H1 (cell line): ENCODE measurements at regions not wholly inside any gene's neighbourhood (a gene's known extent, or its start where the extent isn't known, plus 50 kb on each side); places are given as distances from the start of the nearest gene placed in this dataset.
"Not testable (repeated sequence)": the region's sequence is repeated elsewhere in the genome, so short reads cannot be mapped to it uniquely, and the experiment has no call there.

Experiments
- CTCF ChIA-PET: fragments of 300-600 bp; sonication (Branson Sonifier 250); formaldehyde crosslinking; loops from one replicate; lab custom pipeline; 2021; ENCODE audit not compliant: partially characterized antibody; lab: Charles Lee
- POLR2A ChIA-PET: fragments of 300-600 bp; sonication (Branson Sonifier 250); formaldehyde crosslinking; loops from one replicate; lab custom pipeline; 2021; ENCODE audit warnings: inconsistent platforms; ENCODE audit not compliant: partially characterized antibody; lab: Charles Lee
- DNase-seq, 2 experiments: peaks; one replicate each; pipeline versions ENCODE4 v3.0.0 to v3.0.0-alpha.2; 2010 to 2022; ENCODE audit warnings: low spot score in 2 of 2, low read depth in 1 of 2, mixed read lengths in 1 of 2
- FAIRE-seq: peaks from 2 replicates; lab custom pipeline; 2011; peaks lifted over from hg19 to GRCh38; lab: Jason Lieb, UNC
- H2AFZ ChIP-seq: 2 replicates; pipeline ENCODE4 v1.8.1; 2012; ENCODE audit warnings: low read length, inconsistent platforms
- H2AK5ac ChIP-seq: 2 replicates; pipeline ENCODE4 v1.6.1; 2013; ENCODE audit warnings: low read depth, low read length
- H2BK120ac ChIP-seq: replicated peaks from 2 replicates; pipeline ENCODE3; 2013; ENCODE audit warnings: low read depth, low read length, inconsistent platforms
- H2BK12ac ChIP-seq: 2 replicates; pipeline ENCODE4 v1.6.1; 2013; ENCODE audit warnings: low read depth, low read length
- H2BK15ac ChIP-seq: 2 replicates; pipeline ENCODE4 v1.6.1; 2013; ENCODE audit warnings: low read length
- H2BK20ac ChIP-seq: 2 replicates; pipeline ENCODE4 v1.6.1; 2013; ENCODE audit warnings: low read length
- H2BK5ac ChIP-seq: 2 replicates; pipeline ENCODE4 v1.6.1; 2013; ENCODE audit warnings: low read depth, low read length
- H3K14ac ChIP-seq: 2 replicates; pipeline ENCODE4 v1.6.1; 2013; ENCODE audit warnings: inconsistent platforms; ENCODE audit not compliant: insufficient read length
- H3K18ac ChIP-seq: 2 replicates; pipeline ENCODE4 v1.6.1; 2013; ENCODE audit warnings: low read length; ENCODE audit errors: extremely low read depth
- H3K23ac ChIP-seq: 2 replicates; pipeline ENCODE4 v1.6.1; 2013; ENCODE audit warnings: inconsistent platforms; ENCODE audit not compliant: insufficient read length
- H3K23me2 ChIP-seq: 2 replicates; pipeline ENCODE4 v1.6.1; 2013; ENCODE audit warnings: low read depth, low read length
- H3K27ac ChIP-seq: 2 replicates; pipeline ENCODE4 v1.6.1; 2011; ENCODE audit warnings: low read depth, low read length, inconsistent platforms
- H3K27me3 ChIP-seq, 4 experiments: replicated peaks in 1 of 4; 1 replicate in 1 of 4; 2 replicates in 3 of 4; pipeline versions ENCODE4 v1.6.1 to v1.8.1; 2011 to 2013; ENCODE audit warnings: low read length in 3 of 4, mild to moderate bottlenecking in 3 of 4, inconsistent platforms in 2 of 4, mixed read lengths in 2 of 4, moderate library complexity in 1 of 4; ENCODE audit not compliant: control insufficient read depth in 3 of 4, insufficient read depth in 3 of 4; ENCODE audit errors: extremely low read depth in 1 of 4
- H3K36me3 ChIP-seq, 4 experiments: 2 replicates each; pipeline versions ENCODE4 v1.6.1 to v1.8.1; 2011 to 2013; ENCODE audit warnings: mild to moderate bottlenecking in 4 of 4, low read length in 3 of 4, moderate library complexity in 2 of 4, control low read depth in 1 of 4, inconsistent platforms in 1 of 4; ENCODE audit not compliant: insufficient read depth in 4 of 4, control insufficient read depth in 2 of 4
- H3K4ac ChIP-seq: replicated peaks from 2 replicates; pipeline ENCODE3; 2013; ENCODE audit warnings: low read length, low read depth, mixed read lengths, inconsistent platforms; ENCODE audit not compliant: insufficient read length
- H3K4me1 ChIP-seq, 4 experiments: replicated peaks in 1 of 4; 1 replicate in 1 of 4; 2 replicates in 3 of 4; pipeline versions ENCODE4 v1.6.1 to v1.8.1; 2011 to 2013; ENCODE audit warnings: low read length in 3 of 4, inconsistent platforms in 2 of 4, mixed read lengths in 1 of 4; ENCODE audit not compliant: insufficient read depth in 4 of 4, control insufficient read depth in 3 of 4
- H3K4me2 ChIP-seq, 2 experiments: 2 replicates each; pipeline versions ENCODE4 v1.6.1 to v1.8.1; 2011 to 2013; ENCODE audit warnings: low read depth in 2 of 2, low read length in 2 of 2, control low read depth in 1 of 2, inconsistent platforms in 1 of 2, mild to moderate bottlenecking in 1 of 2; ENCODE audit not compliant: insufficient read depth in 1 of 2
- H3K4me3 ChIP-seq, 4 experiments: fragments of 200-600, 300-600 bp in 1 of 4; sonication (generic), shearing (Covaris generic), sonication (Bioruptor Twin) in 1 of 4; 2 replicates each; pipeline versions ENCODE4 v1.5.1 to v1.8.1; 2011 to 2016; ENCODE audit warnings: low read length in 4 of 4, low read depth in 3 of 4, control low read depth in 2 of 4, inconsistent platforms in 2 of 4, mild to moderate bottlenecking in 2 of 4, mixed read lengths in 1 of 4, moderate library complexity in 1 of 4; ENCODE audit not compliant: insufficient read depth in 2 of 4; ENCODE audit errors: extremely low read depth in 1 of 4
- H3K56ac ChIP-seq: replicated peaks from 2 replicates; pipeline ENCODE3; 2013; ENCODE audit warnings: low read depth, mild to moderate bottlenecking, mixed read lengths, low read length, inconsistent platforms; ENCODE audit not compliant: insufficient read length
- H3K79me1 ChIP-seq: 2 replicates; pipeline ENCODE4 v1.6.1; 2013; ENCODE audit warnings: low read depth, low read length, control low read depth
- H3K79me2 ChIP-seq, 2 experiments: 2 replicates each; pipeline versions ENCODE4 v1.6.1 to v1.8.1; 2012 to 2013; ENCODE audit warnings: low read length in 2 of 2, mild to moderate bottlenecking in 2 of 2, inconsistent platforms in 1 of 2; ENCODE audit not compliant: insufficient read depth in 2 of 2, control insufficient read depth in 1 of 2
- H3K9ac ChIP-seq, 4 experiments: replicated peaks in 1 of 4; 1 replicate in 1 of 4; 2 replicates in 3 of 4; pipeline versions ENCODE4 v1.6.1 to v1.8.1; 2011 to 2013; ENCODE audit warnings: low read depth in 3 of 4, low read length in 3 of 4, control low read depth in 2 of 4, mild to moderate bottlenecking in 2 of 4, moderate library complexity in 2 of 4, inconsistent platforms in 1 of 4; ENCODE audit errors: extremely low read depth in 1 of 4
- H3K9me3 ChIP-seq, 2 experiments: 2 replicates each; pipeline versions ENCODE4 v1.6.1 to v1.8.1; 2012 to 2013; ENCODE audit warnings: mild to moderate bottlenecking in 2 of 2, moderate library complexity in 2 of 2, control low read depth in 1 of 2, inconsistent platforms in 1 of 2, low read depth in 1 of 2, low read length in 1 of 2, mixed read lengths in 1 of 2; ENCODE audit not compliant: insufficient read depth in 2 of 2
- H4K20me1 ChIP-seq, 2 experiments: replicated peaks in 1 of 2; 2 replicates each; pipeline versions ENCODE3 to v1.8.1; 2011 to 2013; ENCODE audit warnings: inconsistent platforms in 2 of 2, low read length in 2 of 2, mild to moderate bottlenecking in 1 of 2; ENCODE audit not compliant: insufficient read depth in 2 of 2, control insufficient read depth in 1 of 2
- H4K5ac ChIP-seq: 2 replicates; pipeline ENCODE4 v1.6.1; 2013; ENCODE audit warnings: low read length, low read depth, mixed read lengths, inconsistent platforms; ENCODE audit not compliant: insufficient read length
- H4K8ac ChIP-seq: 2 replicates; pipeline ENCODE4 v1.8.0; 2013; ENCODE audit warnings: mild to moderate bottlenecking, moderate library complexity, low read length, inconsistent platforms; ENCODE audit not compliant: insufficient read depth; ENCODE audit errors: extremely low read depth
- H4K91ac ChIP-seq: replicated peaks from 2 replicates; pipeline ENCODE3; 2013; ENCODE audit warnings: low read length, mixed read lengths, inconsistent platforms; ENCODE audit not compliant: insufficient read length
- WGBS, 2 experiments: shearing (Covaris generic) in 1 of 2; methylation state at CpG; one replicate each; pipeline versions ENCODE4 v1.1.6 to v1.1.7; 2013 to 2015; ENCODE audit warnings: low lambda C conversion rate in 2 of 2, mixed read lengths in 2 of 2, inconsistent platforms in 1 of 2, low coverage in 1 of 2, missing lambda C conversion rate in 1 of 2; ENCODE audit not compliant: insufficient replicate concordance in 2 of 2, insufficient coverage in 1 of 2, insufficient read length in 1 of 2; ENCODE audit errors: extremely low coverage in 1 of 2, missing lambda C conversion rate in 1 of 2; 5-methylcytosine and 5-hydroxymethylcytosine counted together

- H3K9me3 ChIP-seq, FAIRE-seq, H3K79me1 ChIP-seq, H3K56ac ChIP-seq, H3K14ac ChIP-seq, CTCF ChIA-PET, H4K20me1 ChIP-seq, H3K23me2 ChIP-seq, H3K23ac ChIP-seq, H3K18ac ChIP-seq, DNase-seq, H2AK5ac ChIP-seq, H2BK20ac ChIP-seq, H3K4ac ChIP-seq, H3K4me3 ChIP-seq, H2BK15ac ChIP-seq, H3K9ac ChIP-seq, H3K27me3 ChIP-seq, H2AFZ ChIP-seq, H3K27ac ChIP-seq, H2BK120ac ChIP-seq, H2BK5ac ChIP-seq, H4K91ac ChIP-seq, H4K5ac ChIP-seq, POLR2A ChIA-PET, H3K4me1 ChIP-seq, H4K8ac ChIP-seq, H3K79me2 ChIP-seq, H3K36me3 ChIP-seq, H3K4me2 ChIP-seq, H2BK12ac ChIP-seq: not testable (repeated sequence)
- WGBS, 2 experiments = 65% methylated on average over 4 of the region's 6 CpGs; no CpG with 5 or more reads in 1 of the 2 experiments
Observed at GRCh38 chr9:66782010-66782409, 118.5 kb upstream of the ZNF658 start.

- FAIRE-seq, H3K56ac ChIP-seq, CTCF ChIA-PET, H3K9ac ChIP-seq, H4K20me1 ChIP-seq, DNase-seq, POLR2A ChIA-PET, H3K36me3 ChIP-seq, H2AK5ac ChIP-seq, H2AFZ ChIP-seq, H3K23me2 ChIP-seq, H2BK12ac ChIP-seq, H3K9me3 ChIP-seq, H3K27me3 ChIP-seq, H3K4me2 ChIP-seq, H3K27ac ChIP-seq, H2BK5ac ChIP-seq, H3K4me1 ChIP-seq, H3K4me3 ChIP-seq, H4K5ac ChIP-seq, H3K14ac ChIP-seq, H3K23ac ChIP-seq, H3K79me1 ChIP-seq, H3K4ac ChIP-seq, H3K79me2 ChIP-seq, H4K91ac ChIP-seq, H2BK20ac ChIP-seq, H4K8ac ChIP-seq, H3K18ac ChIP-seq, H2BK15ac ChIP-seq, H2BK120ac ChIP-seq: not testable (repeated sequence)
- WGBS, 2 experiments = 83% methylated on average over 3 of the region's 3 CpGs; no CpG with 5 or more reads in 1 of the 2 experiments
Observed at GRCh38 chr9:66785603-66786002, 114.9 kb upstream of the ZNF658 start.
